HG02610 (cell line): ENCODE measurements at regions not wholly inside any gene's neighbourhood (a gene's known extent, or its start where the extent isn't known, plus 50 kb on each side); places are given as distances from the start of the nearest gene placed in this dataset.
"Not testable (repeated sequence)": the region's sequence is repeated elsewhere in the genome, so short reads cannot be mapped to it uniquely, and the experiment has no call there.

ENCODE experiments used
- ATAC-seq: cut with Tn5 transposase; IDR thresholded peaks from one replicate; pipeline ENCODE4 v1.9.1; 2021; ENCODE audit warnings: mild to moderate bottlenecking, moderate library complexity; ENCODE audit not compliant: unreplicated experiment

DNA sequence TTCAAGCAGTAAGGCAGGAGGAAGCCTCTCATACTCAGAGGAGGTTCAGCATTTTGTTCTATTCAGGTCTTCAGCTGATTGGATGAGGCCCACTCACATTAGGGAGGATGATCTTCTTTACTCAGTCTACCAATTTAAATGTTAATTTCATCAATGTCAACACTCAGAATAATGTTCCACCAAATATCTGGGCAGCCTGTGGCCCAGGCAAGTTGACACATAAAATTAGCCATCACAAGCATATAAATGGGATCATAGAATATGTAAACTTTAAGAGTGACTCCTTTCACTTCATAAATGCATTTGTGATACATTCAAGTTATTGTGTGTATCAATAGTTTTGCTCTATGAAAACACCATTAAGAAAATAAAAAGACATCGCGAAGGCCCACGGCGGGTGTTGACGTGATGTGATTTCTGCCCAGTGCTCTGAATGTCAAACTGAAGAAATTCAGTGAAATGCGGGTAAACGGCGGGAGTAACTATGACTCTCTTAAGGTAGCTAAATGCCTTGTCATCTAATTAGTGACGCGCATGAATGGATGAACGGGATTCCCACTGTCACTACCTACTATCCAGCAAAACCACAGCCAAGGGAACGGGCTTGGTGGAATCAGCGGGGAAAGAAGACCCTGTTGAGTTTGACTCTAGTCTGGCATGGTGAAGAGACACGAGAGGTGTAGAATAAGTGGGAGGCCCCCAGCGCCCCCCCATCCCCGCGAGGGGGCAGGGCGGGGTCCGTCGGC is 536.1 kb upstream of the AUTS2 start:
- no peak for ATAC-seq

DNA sequence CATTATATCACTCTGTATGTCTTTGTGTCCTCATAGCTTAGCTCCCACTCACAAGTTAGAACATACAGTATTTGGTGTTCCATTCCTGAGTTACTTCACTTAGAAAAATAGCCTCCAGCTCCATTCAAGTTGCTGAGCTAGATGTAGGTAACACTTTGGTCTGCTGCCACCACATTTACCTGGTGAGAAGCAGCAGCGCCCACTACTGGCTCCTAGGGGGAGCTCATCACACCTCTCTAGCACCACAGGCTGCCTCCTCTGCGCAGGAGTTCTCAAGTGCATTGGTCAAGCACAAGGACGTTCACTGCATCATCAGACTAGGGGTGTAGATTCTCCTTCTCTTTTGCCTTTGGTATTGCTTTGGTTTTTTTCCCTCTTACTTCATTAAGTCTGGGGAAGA is 530.9 kb upstream of the AUTS2 start:
- no peak for ATAC-seq

DNA sequence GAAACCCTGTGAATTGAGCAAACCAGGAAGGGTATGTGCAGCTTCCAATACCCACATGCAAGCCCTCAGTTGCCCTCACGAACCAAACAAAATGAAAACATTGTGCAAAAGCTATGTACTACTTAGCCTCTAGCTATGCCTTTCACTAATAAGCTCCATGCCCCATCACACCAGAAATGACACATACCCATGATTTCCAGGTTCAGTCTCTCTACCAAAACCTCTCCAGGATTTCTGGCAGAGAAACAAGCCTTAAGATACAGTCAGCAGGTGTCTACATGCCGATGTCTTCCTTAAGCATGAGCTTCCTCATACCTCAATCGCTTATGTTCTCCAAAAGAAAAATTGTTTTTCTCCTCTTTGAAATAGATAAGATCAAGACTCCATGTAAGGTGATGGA is 527.8 kb upstream of the AUTS2 start:
- ATAC-seq: no peak

DNA sequence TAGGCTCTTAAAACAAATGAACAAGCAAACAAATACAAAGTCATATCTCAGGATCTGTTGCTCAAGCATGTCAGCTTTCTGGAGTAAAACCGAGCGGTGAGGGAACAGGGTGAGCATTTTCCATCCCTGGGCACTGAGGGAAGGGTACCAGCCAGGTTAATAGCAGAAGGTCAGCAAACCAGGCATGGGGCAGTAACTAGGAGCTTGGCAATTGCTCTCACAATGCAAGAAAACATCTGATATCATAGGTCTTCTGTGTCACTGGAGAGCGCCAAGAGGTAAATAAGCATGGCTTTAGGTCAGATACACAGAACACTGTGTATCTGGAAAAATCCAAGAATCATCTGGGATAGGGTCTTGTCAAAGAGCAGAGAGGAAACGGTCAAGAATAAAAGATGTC is 521.7 kb upstream of the AUTS2 start:
- ATAC-seq: no peak

DNA sequence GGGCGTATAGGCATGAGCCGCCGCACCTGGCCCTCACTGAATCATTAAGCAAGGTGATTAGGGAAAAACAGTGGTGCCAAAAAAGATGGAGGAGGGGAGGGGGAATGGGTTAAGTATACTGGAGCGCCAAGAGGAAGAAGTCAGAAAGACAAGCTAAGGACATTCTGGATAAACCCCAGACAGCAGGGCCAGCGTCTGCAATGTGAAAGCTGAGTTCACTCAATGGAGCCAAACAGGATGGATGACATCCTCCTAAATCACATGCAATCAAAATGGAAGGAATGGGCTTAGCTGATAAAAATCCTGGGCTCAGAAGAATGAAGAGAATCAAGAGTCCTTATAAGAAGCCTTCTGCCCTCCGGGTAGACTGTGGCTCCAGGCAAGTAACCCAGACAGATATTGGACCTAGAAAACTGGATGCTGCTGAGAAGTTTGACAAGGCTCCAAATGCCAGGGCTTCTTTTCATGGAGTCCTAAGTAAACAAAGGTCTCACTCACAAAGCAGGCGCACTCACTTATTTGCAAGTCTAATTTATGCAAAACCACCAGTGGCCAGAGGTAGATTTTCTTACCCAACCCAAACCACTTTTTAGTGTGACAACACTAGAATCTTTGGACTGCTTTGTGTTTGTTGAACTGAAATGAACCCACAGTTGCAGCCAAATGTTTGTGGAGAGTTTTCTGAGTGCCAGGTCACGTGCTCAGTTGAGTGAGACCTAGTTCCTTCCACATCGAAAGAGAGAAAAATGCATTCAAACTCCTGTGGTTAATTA is 519.1 kb upstream of the AUTS2 start:
- ATAC-seq: no peak

DNA sequence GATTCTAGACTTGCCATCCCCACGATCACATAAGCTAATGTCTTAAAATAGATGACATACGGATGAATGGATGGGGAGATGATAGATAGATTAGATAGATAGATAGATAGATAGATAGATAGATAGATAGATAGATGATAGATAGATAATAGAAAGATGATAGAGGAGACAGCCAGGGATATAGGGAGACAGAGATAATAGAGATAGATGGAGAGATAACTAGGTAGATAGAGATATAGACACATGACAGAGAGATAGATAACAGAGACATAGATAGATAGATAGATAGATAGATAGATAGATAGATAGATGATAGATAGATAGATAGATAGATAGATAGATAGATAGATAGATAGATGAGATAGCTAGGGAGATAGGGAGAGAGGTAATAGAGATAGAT is 511.0 kb upstream of the AUTS2 start:
- ATAC-seq: not testable (repeated sequence)

DNA sequence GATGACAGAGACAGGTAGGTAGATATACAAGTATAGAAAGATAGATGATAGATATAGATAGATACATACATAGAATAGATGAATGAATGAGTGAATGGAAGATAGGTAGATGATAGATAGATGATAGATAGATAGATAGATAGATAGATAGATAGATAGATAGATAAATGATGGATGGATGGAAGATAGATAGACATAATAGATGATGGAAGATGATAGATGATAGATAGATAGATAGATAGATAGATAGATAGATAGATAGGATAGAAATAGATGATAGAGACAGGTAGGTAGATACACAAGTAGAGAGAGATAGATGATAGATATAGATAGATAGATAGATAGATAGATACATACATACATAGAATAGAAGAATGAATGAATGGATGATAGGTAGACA is 510.1 kb upstream of the AUTS2 start:
- ATAC-seq: no peak

DNA sequence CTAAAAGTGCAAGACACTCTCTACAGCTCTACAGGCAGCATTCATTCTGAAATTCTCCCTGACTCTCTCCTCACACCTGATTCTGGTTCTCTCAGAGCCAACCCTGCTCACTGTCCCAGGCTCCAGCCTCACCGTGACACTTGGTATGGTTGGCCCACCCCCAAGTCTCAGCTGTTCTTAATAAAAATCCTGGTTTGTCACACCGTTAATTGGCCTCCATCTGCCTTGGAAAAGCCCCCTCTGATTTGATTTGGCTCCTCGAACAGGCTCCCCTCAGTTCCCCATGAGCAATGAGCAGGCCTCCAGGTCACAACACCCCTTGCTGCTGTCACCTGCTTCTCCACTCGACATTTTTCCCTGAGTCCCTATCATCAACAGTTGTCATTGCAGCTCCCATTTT is 507.3 kb upstream of the AUTS2 start:
- ATAC-seq: no peak

DNA sequence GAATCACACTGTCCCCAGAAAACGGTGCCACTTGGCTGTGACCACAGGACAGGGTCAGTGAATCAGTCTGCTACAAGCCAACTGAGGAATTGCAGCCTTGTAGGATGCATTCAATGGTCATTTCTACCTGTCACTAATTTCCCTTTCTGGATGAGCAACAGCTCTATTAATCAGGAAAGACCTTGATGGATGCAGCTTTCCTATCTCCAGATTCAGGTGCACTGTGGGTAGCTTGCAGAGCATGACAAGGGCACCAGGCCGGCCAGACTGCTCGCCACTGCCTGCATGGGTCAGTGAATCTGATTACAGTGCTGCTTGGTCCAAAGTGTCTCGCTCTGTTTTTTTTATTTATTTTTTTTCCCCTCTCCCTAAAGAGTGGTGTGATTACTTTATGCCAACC is 506.8 kb upstream of the AUTS2 start:
- no peak for ATAC-seq

DNA sequence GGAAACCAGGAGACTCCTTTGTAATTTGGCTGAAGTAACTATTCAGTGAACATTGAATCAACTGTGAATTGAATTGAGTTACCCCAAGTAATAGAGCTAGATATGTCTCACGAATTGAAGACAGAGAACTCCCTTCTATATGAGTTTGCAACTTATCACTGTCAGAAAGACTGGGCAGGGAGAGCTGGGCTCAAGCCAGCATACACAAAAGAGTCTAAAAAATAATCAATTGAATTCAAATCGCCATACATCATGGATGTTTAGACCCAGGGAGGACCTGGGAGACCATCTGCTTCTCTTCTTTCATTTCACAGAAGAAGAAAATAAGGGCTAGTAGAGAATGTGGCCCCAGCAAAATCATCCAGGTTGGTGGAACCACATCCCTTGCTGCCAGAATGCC is 503.1 kb upstream of the AUTS2 start:
- ATAC-seq: no peak

DNA sequence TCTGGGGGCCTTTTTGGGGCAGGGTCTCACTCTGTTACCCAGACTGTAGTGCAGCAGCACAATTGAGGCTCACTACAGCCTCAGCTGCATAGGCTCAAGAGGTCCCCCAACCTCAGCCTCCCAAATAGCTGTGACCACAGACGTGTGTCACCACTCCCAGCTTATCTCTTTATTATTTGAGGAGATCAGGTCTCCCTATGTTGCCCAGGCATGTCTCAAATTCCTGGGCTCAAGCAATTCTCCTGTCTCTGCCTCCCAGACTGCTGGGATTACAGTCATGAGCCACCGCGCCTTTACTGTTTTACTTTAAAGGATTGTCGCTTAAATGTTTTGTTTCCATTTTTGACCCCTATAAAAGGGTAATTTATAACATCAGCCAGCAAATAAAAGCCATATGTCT is 502.6 kb upstream of the AUTS2 start:
- ATAC-seq: no peak

DNA sequence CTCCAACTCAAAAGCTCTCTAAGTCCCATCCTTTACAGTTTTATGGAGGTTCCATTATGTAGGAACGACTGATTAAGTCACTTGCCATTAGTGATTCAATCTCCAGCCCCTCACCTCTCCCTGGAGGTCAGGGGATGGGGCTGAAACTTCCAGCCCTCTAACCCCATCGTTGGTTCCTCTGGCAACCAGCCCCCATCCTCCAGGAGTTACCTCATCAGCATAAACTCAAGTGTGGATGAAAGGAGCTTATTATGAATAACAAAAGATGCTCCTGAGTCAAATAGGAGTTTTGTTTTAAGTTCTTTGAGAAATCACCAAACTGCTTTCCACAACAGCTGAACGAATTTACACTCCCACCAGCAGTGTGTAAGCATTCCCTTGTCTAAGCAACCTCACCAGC is 494.3 kb upstream of the AUTS2 start:
- ATAC-seq: no peak

DNA sequence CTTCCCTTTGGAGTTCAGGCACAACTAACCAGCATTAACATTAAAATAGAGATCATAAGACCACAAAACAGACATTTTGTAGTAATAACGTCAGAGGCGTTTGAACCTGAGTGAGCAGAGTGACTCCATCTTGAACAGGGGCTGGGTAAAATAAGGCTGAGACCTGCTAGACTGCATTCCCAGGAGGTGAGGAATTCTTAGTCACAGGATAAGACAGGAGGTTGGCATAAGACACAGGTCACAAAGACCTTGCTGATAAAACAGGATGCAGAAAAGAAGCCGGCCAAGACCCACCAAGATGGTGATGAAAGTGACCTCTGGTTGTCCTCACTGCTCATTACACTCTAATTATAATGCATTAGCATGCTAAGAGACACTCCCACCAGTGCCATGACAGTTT is 493.2 kb upstream of the AUTS2 start:
- ATAC-seq: no peak

DNA sequence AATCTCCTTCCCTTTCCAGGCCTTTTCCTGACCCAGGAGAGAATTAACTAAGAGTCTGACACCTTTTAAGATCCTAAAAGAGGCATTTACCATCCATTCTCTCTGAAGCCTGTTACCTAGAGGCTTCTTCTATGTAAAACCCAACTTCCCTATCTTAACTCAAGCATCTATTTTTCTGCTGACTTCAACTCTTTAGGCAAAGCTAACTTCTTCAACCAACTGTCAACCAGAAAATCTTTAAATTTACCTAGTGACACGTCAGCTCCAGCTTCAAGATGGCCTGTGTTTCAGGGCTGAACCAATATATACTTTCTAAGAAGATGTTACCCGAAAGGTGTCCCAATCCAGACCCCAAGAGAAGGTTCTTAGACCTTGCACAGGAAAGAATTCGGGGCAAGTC is 492.3 kb upstream of the AUTS2 start:
- ATAC-seq: no peak

DNA sequence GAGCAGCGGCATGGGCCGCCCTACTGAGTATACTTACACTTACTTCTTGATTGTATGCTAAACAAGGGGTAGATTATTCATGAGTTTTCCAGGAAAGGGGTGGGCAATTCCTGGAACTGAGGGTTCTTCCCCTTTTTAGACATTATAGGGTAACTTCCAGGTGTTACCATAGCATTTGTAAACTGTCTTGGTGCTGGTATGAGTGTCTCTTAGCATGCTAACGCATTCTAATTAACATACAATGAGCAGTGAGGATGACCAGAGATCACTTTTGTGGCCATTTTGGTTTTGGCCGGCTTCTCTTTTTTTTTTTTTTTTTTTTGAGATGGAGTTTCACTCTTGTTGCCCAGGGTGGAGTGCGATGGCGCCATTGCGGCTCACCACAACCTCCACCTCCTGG is 491.8 kb upstream of the AUTS2 start:
- ATAC-seq: not testable (repeated sequence)

DNA sequence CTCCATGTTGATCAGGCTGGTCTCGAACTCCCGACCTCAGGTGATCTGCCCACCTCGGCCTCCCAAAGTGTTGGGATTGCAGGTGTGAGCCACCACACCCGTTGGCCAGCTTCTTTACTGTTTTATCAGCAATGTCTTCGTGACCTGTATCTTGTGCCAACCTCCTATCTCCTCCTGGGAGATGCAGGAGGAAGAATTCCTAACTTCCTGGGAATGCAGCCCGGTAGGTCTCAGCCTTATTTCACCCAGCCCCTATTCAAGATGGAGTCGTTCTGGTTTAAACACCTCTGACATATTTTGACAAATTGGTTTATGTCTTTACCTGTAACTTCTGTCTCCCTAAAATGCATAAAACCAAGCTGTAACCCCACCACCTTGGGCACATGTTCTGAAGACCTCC is 491.3 kb upstream of the AUTS2 start:
- not testable (repeated sequence) for ATAC-seq

DNA sequence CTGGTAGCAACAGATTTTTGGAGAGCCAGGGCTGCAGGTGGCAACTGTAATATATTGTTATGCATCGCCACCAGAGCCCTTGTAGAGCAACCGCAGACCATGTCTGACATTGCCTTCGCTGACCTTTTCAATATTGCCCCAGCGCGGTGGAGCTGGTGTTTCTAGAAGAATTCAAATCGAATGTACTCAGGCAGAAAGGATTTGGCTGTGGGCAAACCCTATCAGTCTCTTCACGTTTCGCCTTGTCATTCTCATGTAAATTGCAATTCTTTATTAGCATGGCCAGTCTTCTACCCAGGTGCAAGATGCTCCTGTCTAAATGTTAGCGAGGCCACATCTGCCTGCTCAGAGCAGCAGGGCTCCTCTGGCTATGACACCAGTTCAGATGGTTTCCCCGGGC is 490.2 kb upstream of the AUTS2 start:
- ATAC-seq: no peak

DNA sequence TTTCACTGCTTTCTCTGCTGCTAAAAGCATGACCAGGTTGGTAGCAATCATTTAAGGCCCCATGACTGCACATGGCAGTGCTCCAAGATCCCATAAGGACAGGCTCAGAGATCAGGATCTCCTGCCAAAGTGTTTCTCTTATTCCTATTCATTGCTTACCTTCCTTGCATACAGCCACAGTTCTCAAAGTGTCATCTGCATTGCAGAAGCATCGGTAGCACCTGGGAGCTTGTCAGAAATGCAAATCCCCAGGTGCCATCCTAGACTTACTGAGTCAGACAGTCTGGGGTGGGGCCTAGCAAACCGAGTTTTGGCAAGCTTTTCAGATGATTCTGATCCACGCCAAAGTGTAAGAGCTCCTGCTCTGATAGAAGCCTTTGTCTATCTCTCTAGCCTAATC is 489.0 kb upstream of the AUTS2 start:
- no peak for ATAC-seq

DNA sequence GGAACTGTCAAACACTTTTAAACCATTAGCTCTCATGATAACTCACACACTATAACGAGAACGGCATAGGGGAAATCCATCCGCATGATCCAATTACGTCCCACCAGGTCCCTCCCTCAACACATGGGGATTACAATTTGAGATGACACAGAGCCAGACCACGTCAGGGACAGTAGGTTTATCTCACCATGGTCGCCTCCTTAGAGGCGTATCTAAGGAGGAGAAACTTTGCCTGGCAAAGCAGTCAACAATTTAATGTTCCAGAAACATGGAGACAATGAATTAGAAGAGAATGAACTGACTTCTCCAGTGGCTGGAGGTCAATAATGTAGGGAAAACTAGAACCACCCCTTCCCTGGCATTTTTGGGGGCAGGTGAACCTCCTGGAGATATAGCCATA is 488.4 kb upstream of the AUTS2 start:
- ATAC-seq: no peak

DNA sequence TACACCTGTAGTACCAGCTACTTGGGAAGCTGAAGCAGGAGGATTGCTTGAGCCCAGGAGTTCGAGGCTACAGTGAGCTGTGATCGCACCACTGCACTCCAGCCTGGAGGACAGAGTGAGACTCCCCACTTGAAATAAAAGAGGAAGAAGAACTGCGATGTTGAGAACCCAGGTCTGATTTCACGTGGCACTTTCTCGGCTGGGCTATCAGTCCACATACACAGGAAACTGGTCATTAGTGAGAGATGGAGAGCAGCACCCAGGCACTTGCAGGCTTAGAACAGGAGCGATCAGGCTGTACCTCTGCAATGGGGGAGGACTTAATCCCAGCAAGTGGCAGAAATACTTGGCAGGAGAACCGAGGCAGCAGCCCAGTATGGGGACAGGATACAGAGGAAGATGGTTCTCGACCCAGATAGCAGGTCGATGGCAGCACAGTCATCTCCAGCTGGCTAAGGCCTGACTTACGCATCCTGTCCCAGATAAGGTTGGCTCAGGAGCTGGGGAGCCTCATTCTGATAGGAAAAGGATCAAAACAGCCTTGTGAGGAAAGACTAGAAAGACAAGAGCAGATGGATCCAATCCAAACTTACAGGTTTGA is 487.7 kb upstream of the AUTS2 start:
- no peak for ATAC-seq

DNA sequence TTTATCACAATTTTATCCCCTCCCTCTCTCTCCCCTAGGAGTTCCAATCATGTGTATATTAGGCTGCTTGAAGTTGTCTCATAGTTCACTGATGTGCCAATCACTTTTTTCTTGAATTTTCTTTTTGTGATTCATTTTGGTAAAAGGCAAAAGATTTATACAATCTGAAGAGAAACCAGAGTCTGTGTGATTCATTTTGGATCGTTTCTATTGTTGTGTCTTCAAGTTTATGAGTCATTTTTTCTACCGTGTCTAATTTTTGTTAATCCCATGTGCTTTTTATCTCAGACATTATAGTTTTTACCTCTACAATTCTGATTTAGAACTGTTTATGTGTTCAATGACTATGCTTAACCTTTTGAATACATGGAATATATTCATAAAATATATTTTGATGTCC is 483.9 kb upstream of the AUTS2 start:
- ATAC-seq: no peak

DNA sequence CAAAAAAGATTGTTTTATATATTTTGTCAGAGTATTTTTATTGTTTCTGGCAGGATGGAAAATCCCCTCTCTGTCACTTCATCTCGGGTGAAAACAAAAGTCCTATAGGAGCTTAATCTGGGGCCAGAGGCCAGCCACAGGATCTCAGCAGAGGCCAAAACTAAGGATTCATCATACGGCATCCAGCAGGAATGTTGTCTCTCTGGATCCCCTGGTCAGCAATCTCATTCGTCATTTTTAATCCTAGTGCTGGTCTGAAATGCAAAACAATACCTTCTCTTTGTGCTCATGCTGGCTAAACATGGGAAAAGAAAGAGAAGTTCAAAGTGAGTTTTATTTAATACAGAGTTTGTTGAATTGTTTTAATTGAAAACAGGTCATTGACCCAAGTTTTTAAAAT is 482.5 kb upstream of the AUTS2 start:
- no peak for ATAC-seq
